GM12891 (cell line): ENCODE measurements at regions not wholly inside any gene's neighbourhood (a gene's known extent, or its start where the extent isn't known, plus 50 kb on each side); places are given as distances from the start of the nearest gene placed in this dataset.

ENCODE experiments used
- PAX5 ChIP-seq: IDR thresholded peaks from 2 replicates; pipeline ENCODE4 v1.6.1; 2011; ENCODE audit warnings: low read length, moderate library complexity, mild to moderate bottlenecking; ENCODE audit not compliant: insufficient read depth, severe bottlenecking
- POLR2A ChIP-seq: IDR thresholded peaks from 2 replicates; pipeline ENCODE4 v1.6.1; 2011; ENCODE audit warnings: low read depth, low read length, control low read depth
- POLR2AphosphoS5 ChIP-seq: IDR thresholded peaks from 2 replicates; pipeline ENCODE4 v1.6.1; 2011; ENCODE audit warnings: low read depth, low read length, control low read depth
- POU2F2 ChIP-seq: IDR thresholded peaks from 2 replicates; pipeline ENCODE4 v1.6.1; 2011; ENCODE audit warnings: low read depth, mild to moderate bottlenecking, control low read depth, low read length, moderate library complexity
- SPI1 ChIP-seq: IDR thresholded peaks from 2 replicates; pipeline ENCODE4 v1.6.1; 2011; ENCODE audit warnings: low read depth, low read length, control low read depth
- TAF1 ChIP-seq: IDR thresholded peaks from 2 replicates; pipeline ENCODE4 v1.6.1; 2011; ENCODE audit warnings: low read depth, low read length, control low read depth

DNA sequence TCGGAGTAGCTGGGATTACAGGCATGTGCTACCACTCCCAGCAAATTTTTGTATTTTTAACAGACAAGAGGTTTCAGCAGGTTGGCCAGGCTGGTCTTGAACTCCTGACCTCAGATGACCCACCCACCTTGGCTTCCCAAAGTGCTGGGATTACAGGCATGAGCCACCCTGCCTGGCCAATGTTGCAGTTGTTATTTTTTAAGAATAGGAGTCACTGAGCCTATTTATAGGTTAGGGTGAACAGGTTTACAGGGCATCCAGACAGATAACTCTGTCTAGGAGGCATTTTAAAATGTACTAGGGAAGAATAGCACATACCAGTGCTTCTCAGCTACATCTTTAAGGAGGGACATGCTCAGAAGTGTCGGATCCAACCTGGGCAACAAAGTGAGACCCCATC is 60.1 kb upstream of the BNC2 start:
- TF ChIP-seq TAF1 (no peak), POLR2AphosphoS5 (no peak), POLR2A (no peak), PAX5 (no peak), SPI1 (no peak), POU2F2 (no peak)
